K562 (cell line): ENCODE measurements at regions not wholly inside any gene's neighbourhood (a gene's known extent, or its start where the extent isn't known, plus 50 kb on each side); places are given as distances from the start of the nearest gene placed in this dataset.
A peak's percentile ranks its signal among the peaks of the same experiment; 100 is the strongest.

ENCODE experiments used
- ARID2 ChIP-seq: fragments of 450-650 bp; IDR thresholded peaks from 2 replicates; pipeline ENCODE4 v1.6.1; 2017; ENCODE audit warnings: antibody characterized with exemption, mild to moderate bottlenecking
- ATF1 ChIP-seq, 2 experiments: fragments of 450-650 bp in 1 of 2; IDR thresholded peaks; 2 replicates each; pipeline ENCODE4 v1.6.1; 2016; ENCODE audit warnings: missing compliant biosample characterization in 1 of 2, missing genetic modification characterization in 1 of 2
- BCLAF1 ChIP-seq, 2 experiments: fragments of 450-650 bp in 1 of 2; IDR thresholded peaks; 2 replicates each; pipeline ENCODE4 v1.6.1; 2011 to 2017; ENCODE audit warnings: low read depth in 2 of 2, antibody characterized with exemption in 1 of 2, borderline replicate concordance in 1 of 2, low read length in 1 of 2, mild to moderate bottlenecking in 1 of 2, mixed read lengths in 1 of 2; ENCODE audit not compliant: control insufficient read depth in 1 of 2
- CCNT2 ChIP-seq: IDR thresholded peaks from 2 replicates; pipeline ENCODE4 v1.6.1; 2011; ENCODE audit warnings: borderline replicate concordance, low read depth, mild to moderate bottlenecking, moderate library complexity, mixed read lengths, low read length; ENCODE audit not compliant: insufficient read length; ENCODE audit errors: extremely low read depth
- CREB1 ChIP-seq, 2 experiments: sonication (generic) in 1 of 2; formaldehyde crosslinking in 1 of 2; IDR thresholded peaks; 2 replicates each; pipeline versions ENCODE4 v1.6.1 to v1.8.0; 2012 to 2022; ENCODE audit warnings: inconsistent platforms in 1 of 2, mild to moderate bottlenecking in 1 of 2, missing genetic modification reagents in 1 of 2, moderate library complexity in 1 of 2
- CREB3 ChIP-seq: fragments of 450-650 bp; conservative IDR thresholded peaks from 2 replicates; pipeline ENCODE4 v1.6.1; 2016; ENCODE audit warnings: missing genetic modification characterization, low read depth, mild to moderate bottlenecking, missing compliant biosample characterization, moderate library complexity
- DNMT1 ChIP-seq: fragments of 450-650 bp; IDR thresholded peaks from 2 replicates; pipeline ENCODE4 v1.6.1; 2016; ENCODE audit warnings: antibody characterized with exemption, mild to moderate bottlenecking
- ELF4 ChIP-seq: fragments of 450-650 bp; formaldehyde crosslinking; IDR thresholded peaks from 2 replicates; pipeline ENCODE4 v1.4.0; 2022; ENCODE audit warnings: missing genetic modification characterization
- GABPB2 ChIP-seq: fragments of 250-450 bp; sonication (Bioruptor Pico); conservative IDR thresholded peaks from 2 replicates; pipeline ENCODE4 v1.5.1; 2021; ENCODE audit warnings: mild to moderate bottlenecking
- GATAD2B ChIP-seq: fragments of 450-650 bp; IDR thresholded peaks from 2 replicates; pipeline ENCODE4 v1.6.1; 2017; ENCODE audit warnings: mild to moderate bottlenecking, borderline replicate concordance
- HDAC8 ChIP-seq: fragments of 450-650 bp; IDR thresholded peaks from 2 replicates; pipeline ENCODE4 v1.6.1; 2016; ENCODE audit warnings: mild to moderate bottlenecking, missing genetic modification characterization, moderate library complexity, missing compliant biosample characterization
- LCOR ChIP-seq: sonication (generic); formaldehyde crosslinking; IDR thresholded peaks from 2 replicates; pipeline ENCODE4 v1.8.0; 2022; ENCODE audit warnings: mild to moderate bottlenecking, missing genetic modification reagents
- MEIS2 ChIP-seq: fragments of 450-650 bp; IDR thresholded peaks from 2 replicates; pipeline ENCODE4 v1.6.1; 2014; ENCODE audit warnings: mild to moderate bottlenecking; ENCODE audit not compliant: partially characterized antibody
- NUFIP1 ChIP-seq: fragments of 450-650 bp; IDR thresholded peaks from 2 replicates; pipeline ENCODE4 v1.6.1; 2018; ENCODE audit not compliant: partially characterized antibody
- PHB2 ChIP-seq: fragments of 450-650 bp; IDR thresholded peaks from 2 replicates; pipeline ENCODE4 v1.6.1; 2017; ENCODE audit warnings: low read depth
- PTBP1 ChIP-seq: fragments of 200-400 bp; formaldehyde crosslinking; IDR thresholded peaks from 2 replicates; pipeline ENCODE4 v1.6.1; 2017; ENCODE audit warnings: low read depth, low read length
- TAF9B ChIP-seq: fragments of 450-650 bp; IDR thresholded peaks from 2 replicates; pipeline ENCODE4 v1.6.1; 2018; ENCODE audit warnings: mild to moderate bottlenecking; ENCODE audit not compliant: partially characterized antibody
- ZNF134 ChIP-seq: fragments of 250-450 bp; sonication (Bioruptor Pico); conservative IDR thresholded peaks from 2 replicates; pipeline ENCODE4 v1.4.0; 2020
- ZNF316 ChIP-seq: fragments of 450-650 bp; IDR thresholded peaks from 2 replicates; pipeline ENCODE4 v1.6.1; 2016
- ZNF592 ChIP-seq: fragments of 450-650 bp; IDR thresholded peaks from 2 replicates; pipeline ENCODE4 v1.6.1; 2017; ENCODE audit warnings: antibody characterized with exemption, mild to moderate bottlenecking
- ZNF76 ChIP-seq: fragments of 250-450 bp; sonication (Bioruptor Pico); IDR thresholded peaks from 2 replicates; pipeline ENCODE4 v1.4.0; 2020; ENCODE audit warnings: mild to moderate bottlenecking, moderate library complexity, borderline replicate concordance

- TF ChIP-seq LCOR (no peak), DNMT1 (no peak), PHB2 (peak; percentile 76), ELF4 (CRISPR knock-in tag) (no peak), GATAD2B (no peak), HDAC8 (tag) (no peak), ZNF592 (peak; percentile 32; the same call in 1 of the 2 replicates), ATF1 (CRISPR knock-in tag; IDR thresholded peaks at IDR 0.05) (no peak), ATF1 (tag; IDR thresholded peaks at IDR 0.05) (0 out of 2 replicates have a peak, but pooled peaks have one; percentile 26), CCNT2 (peak; percentile 66), GABPB2 (CRISPR knock-in tag) (no peak), CREB3 (tag) (no peak), BCLAF1 (IDR thresholded peaks at IDR 0.05; ENCODE audit: borderline replicate concordance in 1 of 2, control insufficient read depth in 1 of 2, low read depth in 2 of 2, low read length in 1 of 2) (no peak), ARID2 (no peak), ZNF316 (no peak), TAF9B (no peak), ZNF76 (CRISPR knock-in tag) (no peak), MEIS2 (no peak), NUFIP1 (no peak), PTBP1 (no peak), CREB1 (IDR thresholded peaks at IDR 0.05) (peak; percentile 51; the same call in 1 of the 2 replicates), CREB1 (CRISPR knock-in tag; IDR thresholded peaks at IDR 0.05) (no peak), ZNF134 (CRISPR knock-in tag) (no peak)
Measured at GRCh38 chr12:93115198-93115601, 186.1 kb upstream of the EEA1 start (continued).
